ENCODE measurements at regions not wholly inside any gene's neighbourhood (a gene's known extent, or its start where the extent isn't known, plus 50 kb on each side); places are given as distances from the start of the nearest gene placed in this dataset.

DNA sequence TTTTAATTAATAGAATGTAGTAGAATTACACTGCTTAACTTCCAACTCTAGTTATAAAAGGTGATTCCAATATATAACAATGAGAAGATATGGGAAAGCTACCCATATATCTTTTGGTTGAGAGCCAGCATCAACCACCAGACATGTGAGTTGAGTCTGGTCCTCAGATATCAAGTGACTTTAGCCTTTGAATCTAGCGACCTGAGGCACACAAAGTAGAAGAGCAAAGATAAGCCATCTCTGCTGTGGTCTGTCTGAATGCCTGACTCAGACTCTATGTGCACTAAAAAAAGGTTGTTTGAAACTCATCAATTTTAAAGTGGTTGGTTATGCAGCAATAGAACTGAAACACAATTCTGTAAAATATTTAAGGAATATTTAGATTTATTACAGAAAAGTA, 492.5 kb upstream of the SOX9 start (continued):
- TF ChIP-seq SIX5 (IDR thresholded peaks at IDR 0.05; ENCODE audit: low read depth, low read length), result no peak
- no peak for TF ChIP-seq RBBP5 (IDR thresholded peaks at IDR 0.05; ENCODE audit: borderline replicate concordance, low read depth, low read length)
- no peak for TF ChIP-seq TAF7 (optimal IDR thresholded peaks at IDR 0.05; ENCODE audit: borderline replicate concordance, low read depth, low read length)
- TF ChIP-seq POU5F1 (IDR thresholded peaks at IDR 0.05; ENCODE audit: low read depth, low read length), result no peak
- TF ChIP-seq CHD1 (IDR thresholded peaks at IDR 0.05; ENCODE audit: low read depth, low read length), result no peak
- no peak for TF ChIP-seq ATF3 (IDR thresholded peaks at IDR 0.05; ENCODE audit: insufficient read depth, low read depth, low read length)
- no peak for TF ChIP-seq USF2 (IDR thresholded peaks at IDR 0.05; ENCODE audit: low read length)
- TF ChIP-seq YY1 (IDR thresholded peaks at IDR 0.05; ENCODE audit: low read depth, low read length), result no peak
- TF ChIP-seq JUND (IDR thresholded peaks at IDR 0.05; ENCODE audit: low read length), result no peak
- TF ChIP-seq GABPA (IDR thresholded peaks at IDR 0.05; ENCODE audit: borderline replicate concordance, insufficient read depth, low read length), result no peak
- no peak for TF ChIP-seq ASH2L (IDR thresholded peaks at IDR 0.05; ENCODE audit: low read length)
- no peak for TF ChIP-seq SP4 (IDR thresholded peaks at IDR 0.05; ENCODE audit: low read length)
